ENCODE measurements at regions not wholly inside any gene's neighbourhood (a gene's known extent, or its start where the extent isn't known, plus 50 kb on each side); places are given as distances from the start of the nearest gene placed in this dataset.

- Histone ChIP-seq H3K4me3 (ENCODE audit: low read length) (no peak overlapping the region), H3K4me2 (ENCODE audit: low read length) (no peak overlapping the region), H3K79me2 (ENCODE audit: control insufficient read depth, low read length) (no peaks in the 10 kb centered on the region), H3F3A (ENCODE audit: control insufficient read depth, insufficient read depth) (no peaks in the 10 kb centered on the region), H3K9me2 (replicated peaks; ENCODE audit: control insufficient read depth, low read length) (no peaks in the 10 kb centered on the region), H3K27ac (ENCODE audit: low read depth, low read length) (no peak overlapping the region), H3K9me3 (ENCODE audit: control insufficient read depth, insufficient read depth, low read length) (no peaks in the 10 kb centered on the region), H3K36me3 (ENCODE audit: control insufficient read depth, low read length) (no peaks in the 10 kb centered on the region), H3K27me3 (ENCODE audit: control insufficient read depth, low read length) (no peaks in the 10 kb centered on the region), H3K4me1 (ENCODE audit: control insufficient read depth, low read length) (no peaks in the 10 kb centered on the region), H4K20me1 (ENCODE audit: control insufficient read depth, insufficient read depth, low read depth, low read length) (no peaks in the 10 kb centered on the region)
- no peak for TF ChIP-seq EZH2phosphoT487 (IDR thresholded peaks at IDR 0.05; ENCODE audit: borderline replicate concordance, low read length)
- no peak for TF ChIP-seq CTCF (IDR thresholded peaks at IDR 0.05; ENCODE audit: low read depth, low read length, poor library complexity, severe bottlenecking)
These were observed 616.1 kb downstream of the SLC4A3 start for GRCh38 chr2:220243571-220243970.

DNA sequence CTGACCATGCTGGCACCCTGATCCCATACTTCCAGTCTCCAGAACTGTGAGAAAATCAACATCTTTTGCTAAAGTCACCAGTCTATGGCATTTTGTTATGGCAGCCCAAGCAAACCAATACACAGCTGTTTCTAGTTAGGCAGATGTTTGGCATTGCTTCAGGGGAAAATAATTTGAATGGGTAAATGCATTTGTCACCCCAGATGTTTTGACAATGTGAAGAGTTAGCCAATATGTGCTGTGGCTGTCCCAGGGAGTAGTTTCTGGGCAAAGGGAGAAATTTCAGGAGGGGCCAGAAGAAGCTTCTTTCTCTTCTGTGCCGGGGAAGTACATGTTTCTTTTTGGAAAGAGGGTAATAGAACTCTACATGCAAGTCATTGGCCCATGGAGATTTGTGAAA, 619.0 kb downstream of the SLC4A3 start:
- no peaks in the 10 kb centered on the region for H4K20me1 ChIP-seq (ENCODE audit: control insufficient read depth, insufficient read depth, low read depth, low read length)
- H3K27ac ChIP-seq (ENCODE audit: low read depth, low read length), result no peak overlapping the region
- H3K4me3 ChIP-seq (ENCODE audit: low read length), result no peak overlapping the region

DNA sequence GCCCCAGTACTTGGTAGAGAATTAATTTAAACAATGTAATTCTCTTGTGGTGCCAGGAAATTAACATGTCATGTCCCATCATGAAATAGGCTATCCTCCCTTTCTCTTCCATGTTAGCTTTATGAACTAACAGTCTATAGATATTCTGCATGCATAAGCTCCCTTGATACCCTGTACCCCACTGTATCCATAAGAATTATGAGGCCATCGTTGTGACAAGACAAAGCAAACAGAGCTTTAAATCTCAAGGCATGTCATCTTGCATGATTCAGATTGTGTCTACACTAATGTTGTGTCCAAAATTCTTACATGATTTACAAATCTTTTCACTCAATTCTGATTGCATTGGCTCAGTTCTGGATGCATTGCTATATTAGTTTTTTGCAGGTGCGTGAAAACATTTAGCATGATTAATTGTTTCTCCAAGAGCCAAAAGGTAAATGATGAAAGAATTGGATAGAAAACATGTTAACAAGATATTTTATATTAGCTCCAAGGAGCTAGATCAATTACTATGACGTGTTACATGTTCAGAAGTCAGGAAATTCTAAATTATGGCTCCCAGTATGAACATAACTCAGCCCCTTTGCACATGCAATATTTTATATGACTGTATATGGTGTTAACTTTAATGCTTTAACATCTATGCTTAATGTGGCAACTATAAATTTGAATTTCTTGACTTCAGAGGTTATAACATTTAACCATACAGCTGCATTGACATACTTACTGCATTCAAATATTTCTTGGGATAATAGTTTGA, 620.3 kb downstream of the SLC4A3 start:
- Histone ChIP-seq H3F3A (ENCODE audit: control insufficient read depth, insufficient read depth) (no peaks in the 10 kb centered on the region), H3K27ac (ENCODE audit: low read depth, low read length) (no peak overlapping the region), H3K4me1 (ENCODE audit: control insufficient read depth, low read length) (no peaks in the 10 kb centered on the region), H3K9me2 (replicated peaks; ENCODE audit: control insufficient read depth, low read length) (no peaks in the 10 kb centered on the region), H3K27me3 (ENCODE audit: control insufficient read depth, low read length) (no peaks in the 10 kb centered on the region), H3K36me3 (ENCODE audit: control insufficient read depth, low read length) (no peaks in the 10 kb centered on the region), H4K20me1 (ENCODE audit: control insufficient read depth, insufficient read depth, low read depth, low read length) (no peaks in the 10 kb centered on the region), H3K79me2 (ENCODE audit: control insufficient read depth, low read length) (no peaks in the 10 kb centered on the region), H3K4me3 (ENCODE audit: low read length) (no peak overlapping the region), H3K9me3 (ENCODE audit: control insufficient read depth, insufficient read depth, low read length) (no peaks in the 10 kb centered on the region), H3K4me2 (ENCODE audit: low read length) (no peak overlapping the region)
- TF ChIP-seq EZH2phosphoT487 (IDR thresholded peaks at IDR 0.05; ENCODE audit: borderline replicate concordance, low read length), result no peak

More for the DNA sequence above, 619.0 kb downstream of the SLC4A3 start:
- H3K4me1 ChIP-seq (ENCODE audit: control insufficient read depth, low read length), result no peaks in the 10 kb centered on the region
- H3K36me3 ChIP-seq (ENCODE audit: control insufficient read depth, low read length), result no peaks in the 10 kb centered on the region
- no peaks in the 10 kb centered on the region for H3K9me3 ChIP-seq (ENCODE audit: control insufficient read depth, insufficient read depth, low read length)
- H3F3A ChIP-seq (ENCODE audit: control insufficient read depth, insufficient read depth), result no peaks in the 10 kb centered on the region
- no peaks in the 10 kb centered on the region for H3K27me3 ChIP-seq (ENCODE audit: control insufficient read depth, low read length)
- no peaks in the 10 kb centered on the region for H3K79me2 ChIP-seq (ENCODE audit: control insufficient read depth, low read length)
- H3K9me2 ChIP-seq (replicated peaks; ENCODE audit: control insufficient read depth, low read length), result no peaks in the 10 kb centered on the region
- H3K4me2 ChIP-seq (ENCODE audit: low read length), result no peak overlapping the region
- TF ChIP-seq CTCF (IDR thresholded peaks at IDR 0.05; ENCODE audit: low read depth, low read length, poor library complexity, severe bottlenecking), result no peak
- no peak for TF ChIP-seq EZH2phosphoT487 (IDR thresholded peaks at IDR 0.05; ENCODE audit: borderline replicate concordance, low read length)

GRCh38 chr2:220259662-220260061, 632.2 kb downstream of the SLC4A3 start:
- TF ChIP-seq CTCF (IDR thresholded peaks at IDR 0.05; ENCODE audit: low read depth, low read length, poor library complexity, severe bottlenecking), result no peak
- no peak for TF ChIP-seq EZH2phosphoT487 (IDR thresholded peaks at IDR 0.05; ENCODE audit: borderline replicate concordance, low read length)
- no peak overlapping the region for H3K4me3 ChIP-seq (ENCODE audit: low read length)
- no peaks in the 10 kb centered on the region for H3K9me2 ChIP-seq (replicated peaks; ENCODE audit: control insufficient read depth, low read length)
- no peak overlapping the region for H3K27ac ChIP-seq (ENCODE audit: low read depth, low read length)
- H3K79me2 ChIP-seq (ENCODE audit: control insufficient read depth, low read length), result no peaks in the 10 kb centered on the region
- H3K9me3 ChIP-seq (ENCODE audit: control insufficient read depth, insufficient read depth, low read length), result no peaks in the 10 kb centered on the region
- no peaks in the 10 kb centered on the region for H3K27me3 ChIP-seq (ENCODE audit: control insufficient read depth, low read length)
- no peaks in the 10 kb centered on the region for H3F3A ChIP-seq (ENCODE audit: control insufficient read depth, insufficient read depth)
- H3K4me1 ChIP-seq (ENCODE audit: control insufficient read depth, low read length), result no peaks in the 10 kb centered on the region
- H4K20me1 ChIP-seq (ENCODE audit: control insufficient read depth, insufficient read depth, low read depth, low read length), result no peaks in the 10 kb centered on the region
- no peak overlapping the region for H3K4me2 ChIP-seq (ENCODE audit: low read length)
- H3K36me3 ChIP-seq (ENCODE audit: control insufficient read depth, low read length), result no peaks in the 10 kb centered on the region
